Loucy (cell line): ENCODE measurements at regions not wholly inside any gene's neighbourhood (a gene's known extent, or its start where the extent isn't known, plus 50 kb on each side); places are given as distances from the start of the nearest gene placed in this dataset.

ENCODE experiments used
- H2AFZ ChIP-seq: fragments of 200-600 bp; sonication (generic); 2 replicates; pipeline ENCODE4 v1.6.0; 2016; ENCODE audit warnings: antibody characterized with exemption, mild to moderate bottlenecking, low read length, moderate library complexity
- H3F3A ChIP-seq: fragments of 200-600 bp; 2 replicates; pipeline ENCODE4 v1.6.0; 2016; ENCODE audit warnings: antibody characterized with exemption, low read depth, mild to moderate bottlenecking
- H3K27me3 ChIP-seq: fragments of 200-600 bp; sonication (generic); 2 replicates; pipeline ENCODE4 v1.6.1; 2014; ENCODE audit warnings: low read length, mild to moderate bottlenecking; ENCODE audit not compliant: insufficient read depth, poor library complexity, severe bottlenecking
- H3K36me3 ChIP-seq: fragments of 200-600 bp; sonication (generic); 2 replicates; pipeline ENCODE4 v1.6.1; 2016; ENCODE audit warnings: low read length; ENCODE audit not compliant: insufficient read depth
- H3K4me1 ChIP-seq: fragments of 200-600 bp; sonication (generic); 2 replicates; pipeline ENCODE4 v1.5.1; 2014; ENCODE audit warnings: low read length, mild to moderate bottlenecking; ENCODE audit not compliant: insufficient read depth, poor library complexity, severe bottlenecking
- H3K4me2 ChIP-seq: fragments of 200-600 bp; sonication (generic); 2 replicates; pipeline ENCODE4 v1.6.0; 2014; ENCODE audit warnings: antibody characterized with exemption, low read length, low read depth, mild to moderate bottlenecking; ENCODE audit not compliant: poor library complexity, severe bottlenecking
- H3K4me3 ChIP-seq: fragments of 200-600 bp; sonication (generic); 2 replicates; pipeline ENCODE4 v1.5.1; 2014; ENCODE audit warnings: low read length, mild to moderate bottlenecking, mixed read lengths; ENCODE audit not compliant: poor library complexity, severe bottlenecking
- H3K79me2 ChIP-seq: fragments of 200-600 bp; sonication (generic); 2 replicates; pipeline ENCODE4 v1.6.1; 2014; ENCODE audit warnings: low read length; ENCODE audit not compliant: insufficient read depth
- H3K9ac ChIP-seq: fragments of 200-600 bp; sonication (generic); 2 replicates; pipeline ENCODE4 v1.6.0; 2014; ENCODE audit warnings: mild to moderate bottlenecking, low read depth, low read length, moderate library complexity; ENCODE audit not compliant: poor library complexity, severe bottlenecking
- H3K9me2 ChIP-seq: fragments of 200-600 bp; sonication (generic); replicated peaks from 2 replicates; pipeline ENCODE4 v1.6.1; 2016; ENCODE audit warnings: low read depth, low read length, mixed read lengths
- H3K9me3 ChIP-seq: fragments of 200-600 bp; sonication (generic); 2 replicates; pipeline ENCODE4 v1.6.1; 2014; ENCODE audit warnings: mild to moderate bottlenecking, antibody characterized with exemption, low read length, low read depth; ENCODE audit not compliant: insufficient read depth
- H4K20me1 ChIP-seq: fragments of 200-600 bp; sonication (generic); 2 replicates; pipeline ENCODE4 v1.6.0; 2014; ENCODE audit warnings: antibody characterized with exemption, low read length, mild to moderate bottlenecking; ENCODE audit not compliant: insufficient read depth, poor library complexity, severe bottlenecking
- CTCF ChIP-seq: fragments of 200-600 bp; sonication (generic); conservative IDR thresholded peaks from 2 replicates; pipeline ENCODE4 v1.5.1; 2014; ENCODE audit warnings: mild to moderate bottlenecking, antibody characterized with exemption, low read length
- EZH2phosphoT487 ChIP-seq: fragments of 200-600 bp; IDR thresholded peaks from 2 replicates; pipeline ENCODE4 v1.6.1; 2018; ENCODE audit warnings: antibody characterized with exemption, mild to moderate bottlenecking, moderate library complexity, borderline replicate concordance

DNA sequence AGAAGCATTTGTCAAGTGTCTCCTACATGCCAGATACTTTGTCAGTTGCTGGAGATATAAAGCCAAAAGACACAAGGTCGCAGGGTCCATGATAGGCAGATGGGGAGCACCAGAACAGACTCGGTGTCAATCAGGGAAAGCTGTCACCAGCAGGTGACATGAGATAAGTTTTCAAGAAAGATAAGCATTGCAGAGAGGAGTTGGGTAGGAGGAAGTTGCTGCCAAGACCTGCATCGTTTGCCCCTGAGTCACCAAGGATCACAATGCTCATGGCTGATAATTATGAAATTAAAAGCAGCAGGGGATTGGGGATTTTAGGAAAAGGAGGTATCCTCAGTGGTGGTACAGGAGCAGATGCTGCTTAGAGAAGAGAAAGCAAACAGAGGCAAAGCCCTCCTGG lies 551.1 kb upstream of the CDH11 start:
- H3K4me2 ChIP-seq, result no peak overlapping the region
- H2AFZ ChIP-seq, result no peak overlapping the region
- no peak overlapping the region for H3K4me3 ChIP-seq
- no peaks in the 10 kb centered on the region for H3K4me1 ChIP-seq
- no peaks in the 10 kb centered on the region for H3K27me3 ChIP-seq
- H3K36me3 ChIP-seq, result no peaks in the 10 kb centered on the region
- TF ChIP-seq CTCF (no peak), EZH2phosphoT487 (no peak)
- no peak overlapping the region for H3K9ac ChIP-seq
- H3K9me3 ChIP-seq, result no peaks in the 10 kb centered on the region; the same call in 1 of the 2 replicates
- H3F3A ChIP-seq, result no peaks in the 10 kb centered on the region
- H4K20me1 ChIP-seq, result no peaks in the 10 kb centered on the region
- H3K9me2 ChIP-seq, result no peaks in the 10 kb centered on the region
- no peaks in the 10 kb centered on the region for H3K79me2 ChIP-seq

DNA sequence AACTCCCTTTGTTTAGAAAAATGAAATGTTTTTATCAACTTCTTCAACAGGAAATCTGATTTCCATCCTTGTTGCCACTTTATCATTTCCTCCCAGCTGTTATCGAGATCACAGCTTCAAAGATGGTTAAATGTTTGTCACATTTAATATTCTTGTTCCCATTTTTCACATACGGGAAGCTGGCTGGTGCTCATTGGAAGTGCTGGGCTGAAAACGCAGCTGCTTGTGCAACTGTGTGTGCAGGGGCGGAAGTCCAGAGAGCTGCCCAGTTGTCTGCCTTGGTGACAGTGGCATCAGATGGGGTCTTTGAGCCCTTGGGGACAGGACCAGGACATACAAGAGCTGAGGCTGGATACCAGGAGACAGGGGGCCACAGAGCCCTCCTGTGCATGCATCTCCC lies 549.2 kb upstream of the CDH11 start:
- H3K27me3 ChIP-seq, result no peaks in the 10 kb centered on the region
- no peaks in the 10 kb centered on the region for H3K4me1 ChIP-seq
- H4K20me1 ChIP-seq, result no peaks in the 10 kb centered on the region
- TF ChIP-seq EZH2phosphoT487, result no peak
- no peak for TF ChIP-seq CTCF
- H3K9me2 ChIP-seq, result no peaks in the 10 kb centered on the region
- no peaks in the 10 kb centered on the region for H3K36me3 ChIP-seq
- no peak overlapping the region for H3K9ac ChIP-seq
- H3K9me3 ChIP-seq, result no peaks in the 10 kb centered on the region; the same call in 1 of the 2 replicates
- no peaks in the 10 kb centered on the region for H3F3A ChIP-seq
- no peak overlapping the region for H2AFZ ChIP-seq
- H3K79me2 ChIP-seq, result no peaks in the 10 kb centered on the region
- H3K4me3 ChIP-seq, result no peak overlapping the region
- H3K4me2 ChIP-seq, result no peak overlapping the region

GRCh38 chr16:65668064-65668595 lies 546.3 kb upstream of the CDH11 start:
- Histone ChIP-seq H3K36me3 (no peaks in the 10 kb centered on the region), H3K9me2 (no peaks in the 10 kb centered on the region), H3K27me3 (no peaks in the 10 kb centered on the region), H3K4me3 (no peak overlapping the region), H4K20me1 (no peaks in the 10 kb centered on the region), H3K4me1 (no peaks in the 10 kb centered on the region), H3F3A (no peaks in the 10 kb centered on the region), H3K4me2 (no peak overlapping the region), H3K9ac (no peak overlapping the region), H2AFZ (no peak overlapping the region), H3K9me3 (no peaks in the 10 kb centered on the region; the same call in 1 of the 2 replicates), H3K79me2 (no peaks in the 10 kb centered on the region)
- TF ChIP-seq EZH2phosphoT487, result no peak
- TF ChIP-seq CTCF, result no peak
